ENCODE measurements at regions not wholly inside any gene's neighbourhood (a gene's known extent, or its start where the extent isn't known, plus 50 kb on each side); places are given as distances from the start of the nearest gene placed in this dataset.

- peak overlapping the region; percentile 79 to 90 for H3K27ac ChIP-seq
- TF ChIP-seq CTCF (IDR thresholded peaks at IDR 0.05): no peak
- DNase-seq (ENCODE audit: low spot score): no peak
- H3K4me3 ChIP-seq: peak overlapping the region; percentile 44
Observed at GRCh38 chr2:236887953-236888793, 197.5 kb upstream of the COPS8 start.

- Histone ChIP-seq H3K4me3 (no peak overlapping the region), H3K27ac (peak overlapping the region; percentile 79 to 90)
- DNase-seq (ENCODE audit: low spot score): no peak
Observed at GRCh38 chr2:236888794-236889780, 196.6 kb upstream of the COPS8 start.

DNA sequence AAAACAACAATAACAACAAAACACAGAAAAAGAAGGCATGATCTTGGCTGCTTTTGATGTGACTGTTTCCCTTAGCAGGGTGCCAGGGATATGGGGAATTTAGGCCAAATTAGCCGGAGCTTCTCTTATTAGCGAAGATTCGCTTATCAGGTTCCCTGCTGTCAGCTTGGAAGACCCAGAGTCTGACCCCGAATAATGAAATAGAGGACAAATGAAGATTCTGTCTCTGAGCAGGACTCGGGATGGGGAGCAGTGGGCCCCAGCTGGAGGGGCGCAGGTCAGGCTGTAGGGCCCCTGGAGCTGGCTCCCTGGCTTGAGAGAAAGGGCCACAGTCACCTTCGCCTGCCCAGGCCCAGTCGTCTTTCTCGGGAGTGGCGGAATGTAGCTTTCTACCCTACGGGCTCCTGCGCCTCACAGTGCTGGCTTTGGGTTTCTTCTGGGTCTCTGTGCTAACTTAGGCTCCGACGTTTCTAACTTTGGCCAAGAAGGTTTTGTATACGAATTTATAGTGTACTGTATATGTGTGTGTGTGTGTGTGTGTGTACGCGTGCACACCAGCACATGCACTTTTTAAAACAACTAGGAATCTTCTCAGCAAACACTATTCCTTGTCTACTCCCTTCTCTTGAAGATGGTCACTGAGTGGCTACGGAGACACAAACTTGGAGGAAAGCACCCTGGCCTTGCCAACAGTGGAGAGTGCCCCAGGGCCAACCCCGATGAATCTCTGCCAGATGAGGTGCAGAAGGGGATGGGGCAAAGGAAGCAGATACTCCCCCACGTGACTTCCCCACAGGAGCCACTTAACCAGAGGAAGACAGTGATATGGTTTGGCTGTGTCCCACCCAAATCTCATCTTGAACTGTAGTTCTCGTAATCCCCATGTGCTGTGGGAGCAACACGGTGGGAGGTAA lies 195.6 kb upstream of the COPS8 start:
- no peak for TF ChIP-seq CTCF (IDR thresholded peaks at IDR 0.05)
- DNase-seq (ENCODE audit: low spot score): no peak
- Histone ChIP-seq H3K4me3 (no peak overlapping the region), H3K27ac (no peak overlapping the region)

More at GRCh38 chr2:236888794-236889780, 196.6 kb upstream of the COPS8 start:
- no peak for TF ChIP-seq CTCF (IDR thresholded peaks at IDR 0.05)

GRCh38 chr2:236892721-236893120 lies 193.0 kb upstream of the COPS8 start:
- TF ChIP-seq CTCF (IDR thresholded peaks at IDR 0.05): no peak
- Histone ChIP-seq H3K27ac (no peak overlapping the region), H3K4me3 (no peak overlapping the region)
- DNase-seq (ENCODE audit: low spot score): no peak

DNA sequence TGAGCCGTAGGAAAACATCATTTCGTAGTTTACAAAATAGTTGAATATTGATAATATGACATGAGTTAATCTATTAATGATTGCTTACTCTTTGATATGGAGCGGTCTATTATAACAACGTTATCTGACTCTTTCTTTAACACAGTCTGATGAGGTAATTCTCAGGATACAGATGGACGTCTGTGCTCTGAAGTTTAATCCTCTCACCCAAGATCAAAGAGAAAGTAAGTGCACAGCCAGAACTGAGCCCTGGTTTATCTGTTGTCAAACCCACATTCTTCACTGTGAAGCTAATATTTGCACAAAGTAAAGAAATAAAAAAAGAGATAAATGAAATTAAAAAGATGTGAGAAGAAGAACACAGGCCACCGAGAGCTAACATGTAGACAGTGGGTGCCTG lies 190.9 kb upstream of the COPS8 start:
- Histone ChIP-seq H3K27ac (no peak overlapping the region), H3K4me3 (no peak overlapping the region)
- no peak for DNase-seq (ENCODE audit: low spot score)
- TF ChIP-seq CTCF (IDR thresholded peaks at IDR 0.05): no peak

- DNase-seq (ENCODE audit: low spot score): no peak
- H3K4me3 ChIP-seq: no peak overlapping the region
- TF ChIP-seq CTCF (IDR thresholded peaks at IDR 0.05): no peak
Observed at GRCh38 chr2:236895497-236895896, 190.2 kb upstream of the COPS8 start.

More at GRCh38 chr2:236895497-236895896, 190.2 kb upstream of the COPS8 start:
- H3K27ac ChIP-seq: no peak overlapping the region
